ENCODE measurements at regions not wholly inside any gene's neighbourhood (a gene's known extent, or its start where the extent isn't known, plus 50 kb on each side); places are given as distances from the start of the nearest gene placed in this dataset.
A peak's percentile ranks its signal among the peaks of the same experiment; 100 is the strongest.
"Not testable (repeated sequence)": the region's sequence is repeated elsewhere in the genome, so short reads cannot be mapped to it uniquely, and the experiment has no call there.

DNA sequence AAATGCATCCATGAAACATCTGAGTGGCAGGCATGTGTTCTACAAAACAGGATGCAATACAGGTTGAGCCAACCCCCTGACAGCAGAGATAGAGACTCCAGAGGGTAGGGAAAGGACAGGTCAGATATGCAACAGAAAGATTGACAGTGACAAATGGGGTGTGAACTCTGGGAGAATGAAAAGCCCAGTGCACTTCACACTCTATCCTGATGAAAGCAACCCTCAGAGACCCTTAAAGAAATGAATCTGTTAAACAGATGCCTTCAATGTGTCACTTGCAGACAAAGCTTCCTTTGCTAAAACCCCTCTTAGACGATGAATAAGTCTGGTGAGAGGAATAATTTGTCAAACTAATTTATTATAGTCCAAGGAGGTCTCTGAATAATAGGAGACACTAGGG is 89.9 kb downstream of the RFPL4B start:
- TF ChIP-seq, protein P1, sequence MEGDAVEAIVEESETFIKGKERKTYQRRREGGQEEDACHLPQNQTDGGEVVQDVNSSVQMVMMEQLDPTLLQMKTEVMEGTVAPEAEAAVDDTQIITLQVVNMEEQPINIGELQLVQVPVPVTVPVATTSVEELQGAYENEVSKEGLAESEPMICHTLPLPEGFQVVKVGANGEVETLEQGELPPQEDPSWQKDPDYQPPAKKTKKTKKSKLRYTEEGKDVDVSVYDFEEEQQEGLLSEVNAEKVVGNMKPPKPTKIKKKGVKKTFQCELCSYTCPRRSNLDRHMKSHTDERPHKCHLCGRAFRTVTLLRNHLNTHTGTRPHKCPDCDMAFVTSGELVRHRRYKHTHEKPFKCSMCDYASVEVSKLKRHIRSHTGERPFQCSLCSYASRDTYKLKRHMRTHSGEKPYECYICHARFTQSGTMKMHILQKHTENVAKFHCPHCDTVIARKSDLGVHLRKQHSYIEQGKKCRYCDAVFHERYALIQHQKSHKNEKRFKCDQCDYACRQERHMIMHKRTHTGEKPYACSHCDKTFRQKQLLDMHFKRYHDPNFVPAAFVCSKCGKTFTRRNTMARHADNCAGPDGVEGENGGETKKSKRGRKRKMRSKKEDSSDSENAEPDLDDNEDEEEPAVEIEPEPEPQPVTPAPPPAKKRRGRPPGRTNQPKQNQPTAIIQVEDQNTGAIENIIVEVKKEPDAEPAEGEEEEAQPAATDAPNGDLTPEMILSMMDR (IDR thresholded peaks at IDR 0.05): no peak
- DNase-seq (ENCODE audit: low spot score) (no peak), ATAC-seq (ENCODE audit: low FRiP score) (no peak)

DNA sequence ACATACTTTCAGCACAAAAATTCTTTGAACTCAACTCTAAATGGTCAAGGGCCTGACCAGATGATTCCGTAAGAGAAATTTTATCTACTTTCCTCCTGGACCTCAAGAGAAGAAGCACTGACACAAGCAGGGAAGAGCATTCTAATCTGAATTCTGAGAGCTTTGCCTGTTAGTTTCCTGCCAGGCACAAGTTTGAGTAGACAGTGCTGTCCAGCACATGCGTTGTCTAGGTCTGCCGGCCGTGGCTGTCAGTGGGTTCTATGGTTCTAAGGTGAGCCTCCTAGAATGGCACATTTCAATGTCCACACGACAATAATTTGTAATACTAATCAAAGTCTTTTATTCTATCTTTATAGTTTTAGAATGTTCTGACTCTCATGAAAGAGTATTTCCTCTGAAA is 91.9 kb downstream of the RFPL4B start:
- ATAC-seq (ENCODE audit: low FRiP score): no peak
- TF ChIP-seq, protein P1 (IDR thresholded peaks at IDR 0.05): no peak
- DNase-seq (ENCODE audit: low spot score): no peak

GRCh38 chr6:112439432-112439831 is 92.3 kb downstream of the RFPL4B start:
- ATAC-seq (ENCODE audit: low FRiP score) (no peak), DNase-seq (ENCODE audit: low spot score) (no peak)
- TF ChIP-seq, protein P1 (IDR thresholded peaks at IDR 0.05): no peak

- TF ChIP-seq, protein P1 (IDR thresholded peaks at IDR 0.05): no peak
- DNase-seq (ENCODE audit: low spot score) (no peak), ATAC-seq (ENCODE audit: low FRiP score) (no peak)
These were observed 94.5 kb downstream of the RFPL4B start for GRCh38 chr6:112441607-112442006.

- DNase-seq (ENCODE audit: low spot score) (peak; percentile 24), ATAC-seq (ENCODE audit: low FRiP score) (peak; percentile 64)
- TF ChIP-seq, protein P1 (IDR thresholded peaks at IDR 0.05): no peak
These were observed 96.3 kb downstream of the RFPL4B start for GRCh38 chr6:112443179-112444065.

GRCh38 chr6:112448786-112449185 is 101.7 kb downstream of the RFPL4B start:
- ATAC-seq (ENCODE audit: low FRiP score); DNase-seq (ENCODE audit: low spot score): not testable (repeated sequence)

- no peak for ATAC-seq (ENCODE audit: low FRiP score)
- TF ChIP-seq, protein P1 (IDR thresholded peaks at IDR 0.05): no peak
- DNase-seq (ENCODE audit: low spot score): no peak
These were observed 103.5 kb downstream of the RFPL4B start for GRCh38 chr6:112450663-112451062.
